OCI-LY3 (cell line): ENCODE measurements at regions not wholly inside any gene's neighbourhood (a gene's known extent, or its start where the extent isn't known, plus 50 kb on each side); places are given as distances from the start of the nearest gene placed in this dataset.

ENCODE experiments used
- EZH2phosphoT487 ChIP-seq: fragments of 200-600 bp; shearing (Covaris generic); IDR thresholded peaks from 2 replicates; pipeline ENCODE4 v1.6.1; 2018; ENCODE audit warnings: antibody characterized with exemption, mixed run types, low read depth
- TF ChIP-seq, protein P1 (sequence below): fragments of 200-600, 300-600 bp; sonication (generic); IDR thresholded peaks from 2 replicates; pipeline ENCODE4 v1.5.1; 2014; ENCODE audit warnings: antibody characterized with exemption, low read length, low read depth

GRCh38 chr9:117523531-117524153 lies 108.8 kb upstream of the ASTN2 start:
- TF ChIP-seq, protein P1, sequence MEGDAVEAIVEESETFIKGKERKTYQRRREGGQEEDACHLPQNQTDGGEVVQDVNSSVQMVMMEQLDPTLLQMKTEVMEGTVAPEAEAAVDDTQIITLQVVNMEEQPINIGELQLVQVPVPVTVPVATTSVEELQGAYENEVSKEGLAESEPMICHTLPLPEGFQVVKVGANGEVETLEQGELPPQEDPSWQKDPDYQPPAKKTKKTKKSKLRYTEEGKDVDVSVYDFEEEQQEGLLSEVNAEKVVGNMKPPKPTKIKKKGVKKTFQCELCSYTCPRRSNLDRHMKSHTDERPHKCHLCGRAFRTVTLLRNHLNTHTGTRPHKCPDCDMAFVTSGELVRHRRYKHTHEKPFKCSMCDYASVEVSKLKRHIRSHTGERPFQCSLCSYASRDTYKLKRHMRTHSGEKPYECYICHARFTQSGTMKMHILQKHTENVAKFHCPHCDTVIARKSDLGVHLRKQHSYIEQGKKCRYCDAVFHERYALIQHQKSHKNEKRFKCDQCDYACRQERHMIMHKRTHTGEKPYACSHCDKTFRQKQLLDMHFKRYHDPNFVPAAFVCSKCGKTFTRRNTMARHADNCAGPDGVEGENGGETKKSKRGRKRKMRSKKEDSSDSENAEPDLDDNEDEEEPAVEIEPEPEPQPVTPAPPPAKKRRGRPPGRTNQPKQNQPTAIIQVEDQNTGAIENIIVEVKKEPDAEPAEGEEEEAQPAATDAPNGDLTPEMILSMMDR: no peak
- no peak for TF ChIP-seq EZH2phosphoT487
